GM23338 (cell line): ENCODE measurements at regions not wholly inside any gene's neighbourhood (a gene's known extent, or its start where the extent isn't known, plus 50 kb on each side); places are given as distances from the start of the nearest gene placed in this dataset.

Experiments used
- ATAC-seq: fragments of 200-7000 bp; cut with Tn5 transposase; 3 replicates; pipeline ENCODE4 v1.9.1; 2020
- DNase-seq: peaks from one replicate; pipeline ENCODE4 v3.0.0-alpha.2; 2015; ENCODE audit warnings: low spot score
- H2AFZ ChIP-seq: fragments of 200-600 bp; sonication (generic); 2 replicates; pipeline ENCODE4 v1.8.0; 2016; ENCODE audit warnings: antibody characterized with exemption, mild to moderate bottlenecking, moderate library complexity
- H3F3A ChIP-seq: fragments of 200-600 bp; sonication (generic); replicated peaks from 2 replicates; pipeline ENCODE4 v1.8.0; 2017; ENCODE audit warnings: antibody characterized with exemption, mixed run types, low read depth
- H3K27ac ChIP-seq: fragments of 200-600 bp; sonication (generic); 2 replicates; pipeline ENCODE4 v1.6.1; 2016; ENCODE audit warnings: low read depth
- H3K27me3 ChIP-seq: fragments of 200-600 bp; sonication (generic); 2 replicates; pipeline ENCODE4 v1.8.0; 2016; ENCODE audit warnings: mild to moderate bottlenecking, mixed run types, moderate library complexity; ENCODE audit not compliant: insufficient read depth
- H3K36me3 ChIP-seq: fragments of 200-600 bp; sonication (generic); 2 replicates; pipeline ENCODE4 v1.8.0; 2016; ENCODE audit warnings: mild to moderate bottlenecking; ENCODE audit not compliant: insufficient read depth
- H3K4me1 ChIP-seq: fragments of 200-600 bp; sonication (generic); 2 replicates; pipeline ENCODE4 v1.8.0; 2016; ENCODE audit warnings: mild to moderate bottlenecking, moderate library complexity; ENCODE audit not compliant: insufficient read depth
- H3K4me2 ChIP-seq: fragments of 200-600 bp; sonication (generic); 2 replicates; pipeline ENCODE4 v1.7.1; 2017; ENCODE audit warnings: mixed run types
- H3K4me3 ChIP-seq: fragments of 200-600 bp; sonication (generic); 2 replicates; pipeline ENCODE4 v1.6.1; 2016; ENCODE audit warnings: mixed run types
- H3K79me2 ChIP-seq: fragments of 200-600 bp; sonication (generic); replicated peaks from 2 replicates; pipeline ENCODE4 v1.8.0; 2017; ENCODE audit warnings: mild to moderate bottlenecking; ENCODE audit not compliant: insufficient read depth
- H3K9me2 ChIP-seq: fragments of 200-600 bp; sonication (generic); 2 replicates; pipeline ENCODE4 v1.8.0; 2017; ENCODE audit not compliant: insufficient read depth
- H4K20me1 ChIP-seq: fragments of 200-600 bp; sonication (generic); replicated peaks from 2 replicates; pipeline ENCODE4 v1.8.0; 2017; ENCODE audit warnings: mild to moderate bottlenecking; ENCODE audit not compliant: insufficient read depth
- H3K27ac Mint-ChIP-seq: 2 replicates; pipeline ENCODE4 v1.8.0; 2020; ENCODE audit warnings: inconsistent platforms, mild to moderate bottlenecking, moderate library complexity, mixed read lengths
- H3K27me3 Mint-ChIP-seq: 3 replicates; pipeline ENCODE4 v1.8.0; 2022; ENCODE audit warnings: low read depth, mild to moderate bottlenecking, moderate library complexity, mixed read lengths, inconsistent platforms; ENCODE audit not compliant: insufficient read depth, poor library complexity
- H3K36me3 Mint-ChIP-seq: 3 replicates; pipeline ENCODE4 v1.8.0; 2021; ENCODE audit warnings: low read depth, mild to moderate bottlenecking, inconsistent platforms, moderate library complexity, mixed read lengths
- H3K4me1 Mint-ChIP-seq: 3 replicates; pipeline ENCODE4 v1.8.0; 2020; ENCODE audit warnings: mild to moderate bottlenecking, inconsistent platforms, mixed read lengths
- H3K4me3 Mint-ChIP-seq: 3 replicates; pipeline ENCODE4 v1.8.0; 2021; ENCODE audit warnings: moderate library complexity, mild to moderate bottlenecking, inconsistent platforms, mixed read lengths
- H3K9me3 Mint-ChIP-seq: 3 replicates; pipeline ENCODE4 v1.8.0; 2020; ENCODE audit warnings: moderate library complexity, mild to moderate bottlenecking, inconsistent platforms, mixed read lengths
- CREB1 ChIP-seq: fragments of 250-450 bp; sonication (Bioruptor Pico); IDR thresholded peaks from 2 replicates; pipeline ENCODE4 v1.5.0; 2020; ENCODE audit warnings: low read depth, mild to moderate bottlenecking, moderate library complexity
- EZH2 ChIP-seq: fragments of 200-600 bp; sonication (generic); IDR thresholded peaks from one replicate; pipeline ENCODE4 v1.8.0; 2017; ENCODE audit warnings: antibody characterized with exemption, mild to moderate bottlenecking, low read depth; ENCODE audit not compliant: unreplicated experiment
- NANOG ChIP-seq: IDR thresholded peaks from 2 replicates; pipeline ENCODE4 v1.6.1; 2016; ENCODE audit warnings: antibody characterized with exemption, borderline replicate concordance
- POLR2AphosphoS5 ChIP-seq: IDR thresholded peaks from 2 replicates; pipeline ENCODE4 v1.6.1; 2016; ENCODE audit warnings: antibody characterized with exemption, low read depth
- STAT1 ChIP-seq: IDR thresholded peaks from one replicate; pipeline ENCODE4 v1.6.1; 2016; ENCODE audit warnings: antibody characterized with exemption; ENCODE audit not compliant: unreplicated experiment
- ZNF331 ChIP-seq: fragments of 250-450 bp; sonication (Bioruptor Pico); IDR thresholded peaks from 2 replicates; pipeline ENCODE4 v1.5.0; 2020; ENCODE audit warnings: low read depth, mild to moderate bottlenecking, moderate library complexity
- ZNF462 ChIP-seq: fragments of 250-450 bp; sonication (Bioruptor Pico); IDR thresholded peaks from 2 replicates; pipeline ENCODE4 v1.5.0; 2020; ENCODE audit warnings: mild to moderate bottlenecking, moderate library complexity
- TF ChIP-seq, protein P1 (sequence below): IDR thresholded peaks from 2 replicates; pipeline ENCODE4 v1.6.1; 2016; ENCODE audit warnings: antibody characterized with exemption
- TF ChIP-seq, protein P2 (sequence below), 2 experiments: fragments of 200-600 bp in 1 of 2; sonication (generic) in 1 of 2; conservative IDR thresholded peaks; 2 replicates each; pipeline versions ENCODE4 v1.5.1 to v1.6.1; 2016 to 2017; ENCODE audit warnings: antibody characterized with exemption in 2 of 2, low read depth in 2 of 2, mild to moderate bottlenecking in 2 of 2, moderate library complexity in 1 of 2

GRCh38 chr15:70302360-70302759, 204.6 kb upstream of the TLE3 start:
- Histone ChIP-seq H4K20me1 (no peaks in the 10 kb centered on the region), H3K79me2 (no peaks in the 10 kb centered on the region), H3K27ac (no peak overlapping the region), H3K4me3 (no peak overlapping the region), H3F3A (no peaks in the 10 kb centered on the region), H3K27me3 (no peaks in the 10 kb centered on the region), H2AFZ (no peak overlapping the region), H3K4me2 (no peak overlapping the region), H3K9me2 (peaks cover 6% of the 10 kb centered on the region; the same call in 1 of the 2 replicates), H3K4me1 (no peaks in the 10 kb centered on the region), H3K36me3 (no peaks in the 10 kb centered on the region)
- TF ChIP-seq EZH2 = no peak
- TF ChIP-seq, protein P1, sequence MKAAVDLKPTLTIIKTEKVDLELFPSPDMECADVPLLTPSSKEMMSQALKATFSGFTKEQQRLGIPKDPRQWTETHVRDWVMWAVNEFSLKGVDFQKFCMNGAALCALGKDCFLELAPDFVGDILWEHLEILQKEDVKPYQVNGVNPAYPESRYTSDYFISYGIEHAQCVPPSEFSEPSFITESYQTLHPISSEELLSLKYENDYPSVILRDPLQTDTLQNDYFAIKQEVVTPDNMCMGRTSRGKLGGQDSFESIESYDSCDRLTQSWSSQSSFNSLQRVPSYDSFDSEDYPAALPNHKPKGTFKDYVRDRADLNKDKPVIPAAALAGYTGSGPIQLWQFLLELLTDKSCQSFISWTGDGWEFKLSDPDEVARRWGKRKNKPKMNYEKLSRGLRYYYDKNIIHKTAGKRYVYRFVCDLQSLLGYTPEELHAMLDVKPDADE = no peak
- no peak for TF ChIP-seq ZNF331 (CRISPR knock-in tag)
- TF ChIP-seq POLR2AphosphoS5 = no peak
- TF ChIP-seq CREB1 (CRISPR knock-in tag) = no peak
- no peak for TF ChIP-seq NANOG
- no peak for TF ChIP-seq STAT1
- TF ChIP-seq, protein P2, sequence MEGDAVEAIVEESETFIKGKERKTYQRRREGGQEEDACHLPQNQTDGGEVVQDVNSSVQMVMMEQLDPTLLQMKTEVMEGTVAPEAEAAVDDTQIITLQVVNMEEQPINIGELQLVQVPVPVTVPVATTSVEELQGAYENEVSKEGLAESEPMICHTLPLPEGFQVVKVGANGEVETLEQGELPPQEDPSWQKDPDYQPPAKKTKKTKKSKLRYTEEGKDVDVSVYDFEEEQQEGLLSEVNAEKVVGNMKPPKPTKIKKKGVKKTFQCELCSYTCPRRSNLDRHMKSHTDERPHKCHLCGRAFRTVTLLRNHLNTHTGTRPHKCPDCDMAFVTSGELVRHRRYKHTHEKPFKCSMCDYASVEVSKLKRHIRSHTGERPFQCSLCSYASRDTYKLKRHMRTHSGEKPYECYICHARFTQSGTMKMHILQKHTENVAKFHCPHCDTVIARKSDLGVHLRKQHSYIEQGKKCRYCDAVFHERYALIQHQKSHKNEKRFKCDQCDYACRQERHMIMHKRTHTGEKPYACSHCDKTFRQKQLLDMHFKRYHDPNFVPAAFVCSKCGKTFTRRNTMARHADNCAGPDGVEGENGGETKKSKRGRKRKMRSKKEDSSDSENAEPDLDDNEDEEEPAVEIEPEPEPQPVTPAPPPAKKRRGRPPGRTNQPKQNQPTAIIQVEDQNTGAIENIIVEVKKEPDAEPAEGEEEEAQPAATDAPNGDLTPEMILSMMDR (conservative IDR thresholded peaks at IDR 0.05; ENCODE audit: low read depth in 2 of 2) = no peak
- no peak for TF ChIP-seq ZNF462
- H3K4me1 Mint-ChIP-seq = no peaks in the 10 kb centered on the region
- H3K4me3 Mint-ChIP-seq = no peak overlapping the region
- ATAC-seq (no peak), DNase-seq (no peak)
- no peaks in the 10 kb centered on the region for H3K36me3 Mint-ChIP-seq
- no peak overlapping the region for H3K27ac Mint-ChIP-seq
- no peaks in the 10 kb centered on the region for H3K27me3 Mint-ChIP-seq
- no peaks in the 10 kb centered on the region for H3K9me3 Mint-ChIP-seq
